Frontal cortex (tissue), 3 donors: ENCODE measurements at regions not wholly inside any gene's neighbourhood (a gene's known extent, or its start where the extent isn't known, plus 50 kb on each side); places are given as distances from the start of the nearest gene placed in this dataset.

Experiments used
- DNase-seq, 2 donors: peaks; one replicate each; pipeline ENCODE4 v3.0.0; 2012; ENCODE audit warnings: low spot score in 2 of 2
- FAIRE-seq: peaks from 2 replicates; lab custom pipeline; 2012; peaks lifted over from hg19 to GRCh38; lab: Jason Lieb, UNC
- donor health status: control.
- donor health status: control.
- donor health status: control.

DNA sequence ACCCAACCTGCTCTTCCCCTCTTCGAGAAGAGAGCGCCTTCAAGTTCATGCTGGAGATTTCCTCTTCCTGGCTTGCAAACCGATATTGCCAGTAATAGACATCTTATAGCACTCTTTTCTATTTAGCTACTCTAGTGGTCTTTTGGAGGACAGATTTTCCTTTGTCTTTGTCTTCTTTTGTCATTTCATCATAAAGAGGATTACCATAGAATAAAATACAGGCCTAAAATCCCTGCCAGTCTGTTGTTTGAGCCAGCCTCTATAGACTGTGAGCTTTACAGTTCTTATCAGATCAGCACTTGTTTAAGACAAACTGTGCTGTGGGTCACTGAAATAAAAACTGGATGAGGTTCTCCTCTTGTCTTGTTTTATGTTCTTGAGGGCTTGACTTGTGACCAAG lies 802.8 kb downstream of the NR2F1-AS1 start:
- DNase-seq (no peak), FAIRE-seq (no peak)

DNA sequence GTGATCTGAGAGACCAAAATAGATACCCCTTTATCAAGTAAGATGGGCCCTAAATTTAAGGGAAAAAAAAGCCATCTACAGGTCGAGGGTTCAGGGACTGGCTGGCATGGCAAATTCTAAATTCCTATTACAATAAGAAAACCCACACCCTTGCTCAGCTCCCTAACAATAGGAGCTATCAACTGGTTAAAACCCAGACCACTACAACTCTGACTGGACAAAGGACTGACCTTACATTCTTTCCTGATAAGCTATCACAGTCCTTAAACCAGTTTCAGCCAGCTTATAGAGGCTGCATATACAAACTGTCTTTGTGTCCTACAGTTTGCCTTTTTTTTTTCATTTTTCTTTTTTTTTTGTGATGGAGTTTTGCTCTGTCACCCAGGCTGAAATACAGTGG lies 803.6 kb downstream of the NR2F1-AS1 start:
- DNase-seq (no peak), FAIRE-seq (no peak)

DNA sequence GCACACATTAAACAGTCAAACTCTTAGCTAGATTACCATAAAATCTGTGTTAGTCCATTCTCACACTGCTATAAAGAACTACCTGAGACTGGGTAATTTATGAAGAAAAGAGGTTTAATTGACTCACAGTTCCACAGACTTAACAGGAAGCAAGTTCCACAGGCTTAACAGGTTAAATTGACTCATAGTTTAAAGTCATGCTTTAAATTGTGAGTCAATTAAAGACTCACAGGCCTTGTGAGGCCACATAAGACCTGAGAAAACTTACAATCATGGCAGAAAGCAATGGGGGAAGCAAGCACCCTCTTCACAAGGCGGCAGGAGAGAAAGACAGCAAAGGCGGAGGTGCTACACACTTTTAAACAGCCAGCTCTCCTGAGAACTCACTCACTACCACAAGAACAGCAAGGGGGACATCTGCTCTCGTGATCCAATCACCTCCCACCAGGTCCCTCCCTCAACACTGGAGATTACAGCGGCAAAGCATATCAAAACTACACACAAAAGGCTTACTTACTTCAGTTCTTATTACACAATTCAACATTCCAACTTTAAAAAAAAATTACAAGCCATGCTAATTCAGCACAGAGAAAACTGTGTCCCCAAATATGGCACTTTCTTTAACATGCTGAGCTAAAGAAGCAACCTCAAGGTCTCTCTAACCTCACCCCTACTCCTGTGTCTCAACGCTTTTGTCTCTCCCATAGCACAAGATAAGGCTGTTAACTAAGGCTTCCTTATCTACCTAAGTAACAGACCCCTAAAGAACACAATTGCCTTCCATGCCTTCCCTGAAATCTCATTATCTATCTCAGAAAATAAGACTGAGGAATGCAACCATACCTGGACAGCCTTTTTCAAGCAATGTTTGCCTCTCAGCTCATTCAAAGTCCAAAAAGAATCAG lies 805.1 kb downstream of the NR2F1-AS1 start:
- FAIRE-seq (no peak), DNase-seq (no peak)

DNA sequence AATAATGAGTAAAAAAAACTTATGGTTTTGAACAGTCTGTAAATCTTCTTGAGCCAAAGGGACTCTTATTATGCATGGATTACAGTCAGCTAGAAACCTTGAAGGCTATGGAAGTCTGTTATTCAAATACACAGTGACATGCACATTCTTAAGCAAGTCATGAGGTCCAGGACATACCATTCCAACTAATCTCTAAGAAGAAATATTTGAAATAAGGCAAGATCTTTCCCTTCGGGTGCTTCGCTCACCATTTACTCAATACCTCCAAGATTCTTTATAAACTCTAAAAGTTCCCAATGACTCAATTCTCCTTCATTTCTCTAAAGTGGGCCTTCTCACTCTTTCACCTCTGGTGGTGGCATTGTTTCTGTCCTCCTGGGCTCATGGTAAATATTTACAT lies 811.0 kb downstream of the NR2F1-AS1 start:
- FAIRE-seq: no peak
- no peak for DNase-seq

DNA sequence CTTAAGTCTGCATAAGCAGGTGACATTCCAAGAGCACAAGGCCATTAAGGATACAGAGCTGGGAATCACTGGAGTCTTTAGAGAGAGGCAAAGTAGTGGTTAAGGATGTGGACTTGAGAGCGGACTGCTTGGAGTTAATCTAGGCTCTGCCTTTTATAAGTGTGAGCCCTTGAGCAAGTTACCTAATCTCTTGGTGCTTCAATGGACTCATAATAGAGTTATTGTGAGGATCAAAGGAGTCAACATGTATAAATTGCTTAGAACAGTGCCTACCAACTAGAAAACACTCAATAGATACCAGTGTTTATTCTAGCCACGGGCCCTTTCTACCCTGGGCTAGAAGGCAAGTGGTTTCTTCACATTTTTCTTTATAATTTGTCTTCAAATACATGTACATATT lies 819.4 kb downstream of the NR2F1-AS1 start:
- DNase-seq (no peak), FAIRE-seq (no peak)

DNA sequence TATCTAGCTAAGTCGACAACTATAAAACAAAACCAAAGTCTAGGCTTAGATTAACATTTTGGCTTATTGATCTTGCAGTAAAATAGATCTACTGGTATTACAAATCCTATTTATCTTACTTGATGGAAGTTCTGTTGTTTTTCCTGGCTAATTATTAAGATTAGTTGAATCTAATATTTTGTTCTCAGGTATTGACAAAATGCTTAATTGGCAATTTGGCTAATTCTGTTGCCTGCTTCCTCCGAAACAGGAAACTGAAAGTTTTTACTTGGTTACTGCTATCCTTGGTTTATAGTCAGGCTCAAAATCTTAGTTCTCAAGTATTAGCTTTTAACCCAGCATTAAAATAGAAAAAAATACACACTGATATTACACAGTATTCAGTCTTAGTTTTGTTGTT lies 820.5 kb downstream of the NR2F1-AS1 start:
- FAIRE-seq (no peak), DNase-seq (no peak)

DNA sequence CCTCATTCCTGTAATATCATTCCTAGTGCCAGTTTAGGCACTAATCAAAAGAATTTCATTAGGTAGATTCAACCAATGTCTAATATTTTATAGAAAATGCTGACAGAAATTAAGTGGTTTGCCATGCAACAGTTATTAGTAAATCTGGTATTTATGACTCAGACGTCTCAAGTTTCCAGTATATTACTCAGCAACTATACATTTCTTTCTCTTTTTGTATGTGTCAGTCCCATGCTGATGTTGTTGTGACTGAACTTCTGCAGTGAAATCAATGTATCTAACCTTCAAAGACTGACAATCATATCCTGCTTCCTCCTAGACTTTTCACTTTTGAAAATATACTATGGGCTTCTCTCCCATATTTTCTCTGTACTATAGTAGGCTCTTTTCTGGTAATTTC lies 822.5 kb downstream of the NR2F1-AS1 start:
- FAIRE-seq (no peak), DNase-seq (no peak)

DNA sequence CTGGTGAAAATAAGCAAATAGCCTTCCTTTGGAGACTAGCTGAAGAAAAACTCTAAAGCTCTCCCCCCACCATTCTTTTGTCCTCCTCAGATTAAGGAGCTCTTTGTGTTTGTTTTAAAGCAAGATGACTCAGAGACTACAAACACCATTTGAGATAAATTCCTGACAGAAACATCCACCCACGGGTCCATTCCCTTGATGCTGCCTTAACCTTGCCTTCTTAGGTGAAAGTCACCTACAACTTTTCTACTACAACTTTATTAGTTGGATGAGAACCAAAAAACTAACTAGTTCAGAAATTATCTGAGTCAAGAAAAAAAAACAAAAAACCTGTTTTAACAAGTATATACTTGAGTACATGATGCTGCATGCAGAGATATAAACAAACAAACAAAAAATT lies 831.1 kb downstream of the NR2F1-AS1 start:
- FAIRE-seq: no peak
- DNase-seq: no peak

DNA sequence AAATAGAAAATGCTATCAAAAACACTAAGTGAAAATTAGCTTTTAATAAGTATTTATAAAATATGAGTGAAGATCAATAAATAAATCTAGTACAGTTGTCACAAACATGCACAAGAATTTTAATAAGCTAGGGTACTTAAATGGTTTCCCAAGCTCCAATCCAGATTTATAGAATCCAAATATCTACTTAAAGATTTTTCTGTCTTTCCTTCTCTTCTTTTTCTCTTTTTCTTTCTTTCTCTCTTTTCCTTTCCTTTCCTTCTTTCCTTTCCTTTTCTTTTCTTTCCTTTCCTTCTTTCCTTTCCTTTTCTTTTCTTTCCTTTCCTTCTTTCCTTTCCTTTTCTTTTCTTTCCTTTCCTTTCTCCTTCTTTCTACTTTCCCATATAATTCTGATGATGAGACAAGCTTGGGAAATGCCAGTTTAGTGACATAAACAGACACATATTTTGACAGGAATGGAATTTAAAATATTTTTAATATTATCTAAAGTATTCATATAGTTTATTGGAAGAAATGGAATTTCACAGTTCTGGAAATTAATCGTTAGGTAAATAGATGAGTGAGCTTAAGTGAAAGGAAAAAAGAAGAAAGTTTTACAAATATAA lies 832.8 kb downstream of the NR2F1-AS1 start:
- no peak for FAIRE-seq
- DNase-seq: no peak

DNA sequence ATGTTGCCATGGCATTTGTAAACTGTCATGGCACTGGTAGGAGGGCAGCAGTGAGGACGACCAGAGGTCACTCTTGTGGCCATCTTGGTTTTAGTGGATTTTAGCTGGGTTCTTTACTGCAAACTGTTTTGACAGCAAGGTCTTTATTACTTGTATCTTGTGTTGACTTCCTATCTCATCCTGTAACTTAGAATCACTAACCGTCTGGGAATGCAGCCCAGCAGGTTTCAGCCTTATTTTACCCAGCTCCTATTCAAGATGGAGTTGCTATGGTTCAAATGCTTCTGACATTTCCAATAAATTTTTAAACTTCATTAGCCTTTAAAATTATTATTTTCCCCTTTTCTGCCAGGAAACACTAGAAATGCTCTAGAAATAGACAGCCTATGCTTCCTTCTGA lies 839.1 kb downstream of the NR2F1-AS1 start:
- DNase-seq: no peak
- FAIRE-seq: no peak

DNA sequence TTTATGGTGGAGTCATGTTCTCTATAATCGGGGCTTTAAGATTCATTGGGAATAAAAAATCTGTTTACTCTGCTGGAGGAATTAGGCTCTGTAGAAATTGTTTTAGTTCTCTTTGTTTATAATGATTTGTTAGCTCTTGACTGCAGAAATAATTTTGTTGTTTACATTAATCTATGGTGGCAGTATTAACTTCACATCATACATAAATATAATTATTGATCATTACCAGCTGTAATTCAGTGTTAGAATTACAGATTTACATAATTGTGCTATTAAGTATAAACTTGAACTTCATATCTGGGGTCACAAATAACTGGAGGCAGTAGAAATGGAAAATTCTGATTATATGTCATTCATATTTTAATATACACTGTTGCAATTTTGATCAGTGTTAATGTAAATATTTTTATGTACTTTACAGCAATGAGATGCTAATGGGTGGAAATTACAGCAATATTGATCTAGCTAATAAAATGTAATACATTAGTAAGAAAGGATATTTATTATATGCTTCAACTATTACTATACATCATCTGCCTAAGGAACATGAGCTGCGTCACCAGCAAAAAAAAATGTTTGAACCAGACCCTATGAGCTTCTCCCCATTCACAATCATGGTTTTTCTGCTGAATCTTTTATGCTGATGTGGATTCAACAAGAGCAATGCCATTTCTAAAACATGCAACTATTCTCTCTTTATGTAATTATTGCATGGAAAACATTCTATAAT lies 846.6 kb downstream of the NR2F1-AS1 start:
- DNase-seq (no peak), FAIRE-seq (no peak)

DNA sequence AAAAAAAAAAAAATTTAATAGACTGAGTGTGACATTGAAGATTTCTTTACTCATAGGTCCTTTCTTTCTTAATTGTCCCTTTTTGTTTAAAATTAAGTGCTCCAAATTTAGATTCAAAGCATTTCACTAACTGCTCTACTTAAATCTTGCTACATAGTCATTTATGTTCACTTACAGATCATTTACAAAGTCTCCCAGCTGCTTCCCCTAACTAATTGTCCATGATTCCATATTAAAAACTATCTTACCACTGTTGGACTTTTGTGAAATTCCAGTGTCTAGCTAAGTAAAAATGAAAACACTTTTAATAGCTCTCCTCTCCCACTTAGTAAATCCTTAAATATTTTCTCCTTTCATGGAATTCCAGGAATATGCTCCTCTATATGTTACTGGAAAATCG lies 850.5 kb downstream of the NR2F1-AS1 start:
- DNase-seq (no peak), FAIRE-seq (no peak)

DNA sequence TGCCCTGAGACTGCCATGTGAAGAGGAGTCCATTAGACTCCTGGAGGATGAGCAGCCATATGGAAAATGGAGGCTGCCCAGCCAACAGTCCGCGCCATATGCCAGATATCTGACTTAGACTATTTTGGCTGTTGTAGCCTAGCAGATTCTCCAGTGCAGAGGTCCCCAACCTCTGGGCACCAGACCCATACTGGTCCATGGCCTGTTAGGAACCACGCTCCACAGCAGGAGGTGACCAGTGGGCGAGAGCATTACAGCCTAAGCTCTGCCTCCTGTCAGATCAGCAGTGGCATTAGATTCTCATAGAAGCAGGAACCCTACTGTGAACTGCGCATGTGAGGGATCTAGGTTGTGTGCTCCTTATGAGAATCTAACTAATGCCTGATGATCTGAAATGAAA lies 851.9 kb downstream of the NR2F1-AS1 start:
- no peak for DNase-seq
- no peak for FAIRE-seq

DNA sequence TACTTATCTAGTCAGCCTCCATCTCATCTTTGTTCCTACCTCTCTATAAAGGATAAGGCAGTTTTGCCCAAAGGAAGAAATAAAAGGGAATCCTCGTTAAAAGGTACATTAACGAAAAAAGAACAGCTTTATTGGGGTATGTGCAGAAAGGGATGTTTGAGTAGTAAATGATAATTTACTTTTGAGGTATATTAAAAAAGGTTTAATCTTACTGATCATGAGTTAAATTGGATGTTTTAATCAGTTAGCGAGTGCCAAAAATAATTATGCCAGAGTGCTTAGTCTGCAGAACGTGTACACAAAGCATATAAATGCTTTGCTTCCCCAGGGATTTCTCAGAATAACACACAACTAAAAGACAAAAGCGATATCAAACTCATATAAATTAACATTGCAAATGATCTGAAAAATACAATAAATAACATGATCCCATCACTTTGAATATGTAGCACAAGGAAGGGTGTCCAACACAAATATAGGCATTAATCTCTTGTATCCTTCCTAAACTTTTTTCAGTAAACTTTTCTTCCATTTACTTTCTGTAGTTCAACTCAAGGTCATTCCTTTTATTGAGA lies 865.0 kb downstream of the NR2F1-AS1 start:
- no peak for FAIRE-seq

DNA sequence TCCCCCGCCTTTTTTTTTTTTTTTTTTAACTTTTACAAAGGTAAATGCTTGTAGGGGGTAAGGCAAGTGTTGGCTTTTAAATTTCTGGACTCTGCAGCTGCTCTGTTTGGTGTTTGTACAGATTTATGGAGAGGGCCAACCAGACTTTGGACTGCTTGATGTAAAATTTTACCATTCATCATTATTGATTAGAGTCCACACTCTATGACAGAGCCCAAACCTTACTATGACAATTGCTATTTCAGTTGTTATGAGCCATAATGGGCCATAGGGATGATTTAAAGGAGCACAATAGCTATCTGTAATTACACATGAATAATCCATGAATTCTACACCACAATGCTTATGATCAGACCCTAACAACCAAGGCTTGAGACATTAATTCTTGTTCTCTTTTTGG lies 867.2 kb downstream of the NR2F1-AS1 start:
- DNase-seq (no peak), FAIRE-seq (no peak)

More for the DNA sequence above, 865.0 kb downstream of the NR2F1-AS1 start:
- DNase-seq: no peak

DNA sequence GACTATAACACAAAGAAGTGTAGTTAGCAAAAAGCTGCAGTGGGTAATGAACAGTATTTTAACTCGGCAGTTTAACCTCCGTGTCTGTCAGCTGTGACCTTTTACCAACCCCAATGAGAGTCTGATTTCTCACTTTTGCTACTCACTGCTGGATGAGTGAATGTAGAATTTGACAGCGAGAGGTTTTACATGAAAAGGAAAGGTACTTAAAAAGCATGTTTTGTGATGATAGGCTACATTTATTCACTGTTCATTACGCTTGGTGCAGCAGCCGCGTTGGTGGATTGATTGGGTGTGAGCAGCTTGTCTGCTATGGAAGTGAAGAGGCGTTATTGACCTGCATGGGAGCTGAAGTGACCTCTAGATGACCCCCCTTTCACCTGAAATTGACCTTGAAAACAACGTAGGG lies 867.7 kb downstream of the NR2F1-AS1 start:
- FAIRE-seq (no peak), DNase-seq (no peak)

DNA sequence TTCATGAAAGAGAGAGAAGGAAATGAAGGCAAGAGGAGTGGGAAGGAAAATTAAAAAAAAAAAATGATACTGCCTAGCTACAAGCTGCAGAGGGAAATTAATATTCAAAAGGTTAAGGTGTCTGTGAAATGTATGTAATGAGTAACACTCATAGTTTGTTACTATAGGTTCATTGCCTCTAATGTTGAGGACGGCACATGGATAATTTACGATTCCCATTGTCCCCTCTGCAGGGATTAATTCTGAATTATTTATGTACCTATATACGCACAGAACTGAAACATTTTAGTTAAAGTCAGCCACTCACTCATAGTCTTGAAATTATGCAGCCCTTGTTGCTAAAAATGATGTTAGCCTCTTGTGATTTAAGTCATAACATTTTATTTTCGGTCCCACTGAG lies 869.1 kb downstream of the NR2F1-AS1 start:
- no peak for FAIRE-seq
- DNase-seq: no peak

DNA sequence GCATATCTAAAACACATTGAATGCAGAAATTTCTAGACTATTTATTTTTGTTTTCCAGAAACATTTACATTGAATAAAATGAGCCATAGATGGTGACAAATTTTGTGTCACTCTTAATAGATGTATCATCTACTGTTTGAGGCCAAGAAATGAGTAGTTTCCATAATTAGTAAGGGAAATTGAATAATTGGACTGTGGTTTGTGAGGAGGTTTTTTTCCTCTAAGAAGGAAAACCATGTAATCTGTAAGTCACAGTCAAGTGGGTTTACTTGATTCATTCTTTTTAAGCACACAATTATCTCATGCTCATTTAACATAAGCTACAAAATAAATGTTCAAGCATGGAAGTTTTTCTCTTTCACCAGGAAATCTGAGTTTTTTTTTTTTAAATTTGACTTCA lies 876.4 kb downstream of the NR2F1-AS1 start:
- DNase-seq (no peak), FAIRE-seq (no peak)

DNA sequence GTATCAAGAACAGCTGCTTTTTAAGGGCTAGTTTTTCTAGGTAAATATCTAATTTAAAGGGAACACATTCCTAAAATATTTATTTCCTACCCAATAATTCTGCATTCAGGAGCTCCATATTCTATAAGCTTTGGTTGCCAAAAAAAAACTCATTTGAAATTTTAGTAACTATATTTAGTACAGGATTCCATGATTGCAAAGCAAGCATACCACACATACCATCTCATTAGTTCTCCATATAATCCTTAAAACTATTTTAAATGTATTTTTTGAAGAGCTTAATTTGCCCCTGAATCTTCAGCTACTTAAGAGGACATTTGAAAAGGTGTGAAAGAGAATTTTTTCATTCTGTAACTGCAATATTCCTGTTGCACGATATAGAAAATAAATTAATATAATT lies 877.0 kb downstream of the NR2F1-AS1 start:
- FAIRE-seq (no peak), DNase-seq (no peak)

DNA sequence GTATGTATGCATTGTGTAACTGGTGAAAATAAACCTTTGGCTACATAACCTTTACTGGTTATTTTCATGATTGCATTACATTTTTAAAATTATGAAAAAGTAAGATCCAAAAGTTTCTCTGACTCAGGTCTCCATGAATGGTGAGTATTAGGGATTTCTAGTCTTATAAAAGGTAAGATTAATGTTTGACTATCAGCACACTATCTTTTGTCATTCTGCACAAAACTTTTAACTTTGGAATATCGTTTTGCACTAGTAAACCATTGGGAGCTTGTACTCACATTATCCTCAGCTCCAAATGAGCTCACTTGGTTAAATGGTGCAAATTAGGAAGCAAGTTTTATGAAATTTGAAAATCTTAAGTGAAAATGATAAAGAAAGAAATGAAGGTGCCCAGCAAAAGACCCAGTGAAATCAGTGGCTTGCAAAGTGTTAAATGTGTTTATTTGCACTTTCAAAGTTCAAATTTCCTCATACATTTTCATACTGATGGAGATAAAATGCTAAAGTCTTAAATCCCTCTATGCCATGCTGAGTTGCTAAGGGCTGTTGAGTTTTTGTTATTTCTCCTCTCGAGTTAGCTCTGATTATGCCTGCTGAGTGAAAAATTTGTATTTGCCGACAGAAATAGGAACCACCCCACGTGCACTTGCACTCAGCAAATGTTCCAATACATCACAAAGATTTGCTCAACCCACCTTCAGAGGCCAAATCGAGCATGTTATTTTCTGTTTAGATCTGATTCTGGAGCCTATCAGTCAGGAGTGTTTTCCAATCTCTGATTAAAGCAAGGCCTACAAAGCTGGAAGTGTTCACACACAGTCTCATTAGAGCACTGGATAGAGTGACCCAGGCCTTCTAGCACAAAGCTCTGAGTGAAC lies 885.7 kb downstream of the NR2F1-AS1 start:
- FAIRE-seq (no peak), DNase-seq (no peak)
